Skeletal muscle cell (primary cell): ENCODE measurements at regions not wholly inside any gene's neighbourhood (a gene's known extent, or its start where the extent isn't known, plus 50 kb on each side); places are given as distances from the start of the nearest gene placed in this dataset.
"Not testable (repeated sequence)": the region's sequence is repeated elsewhere in the genome, so short reads cannot be mapped to it uniquely, and the experiment has no call there.

Experiments
- DNase-seq: peaks from one replicate; pipeline ENCODE4 v3.0.0-alpha.2; 2010; ENCODE audit warnings: low read depth
- H3K4me3 ChIP-seq: 2 replicates; pipeline ENCODE4 v1.5.1; 2011; ENCODE audit warnings: low read depth, mild to moderate bottlenecking, control low read depth, low read length, moderate library complexity

GRCh38 chr1:238379446-238379845, 488.7 kb upstream of the ZP4 start:
- DNase-seq, H3K4me3 ChIP-seq: not testable (repeated sequence)

- H3K4me3 ChIP-seq, result no peak overlapping the region
- DNase-seq, result no peak
Measured at GRCh38 chr1:238377280-238377919, 486.7 kb upstream of the ZP4 start.

- H3K4me3 ChIP-seq, result no peak overlapping the region
- DNase-seq, result no peak
Measured at GRCh38 chr1:238370599-238370998, 479.9 kb upstream of the ZP4 start.

GRCh38 chr1:238364214-238364892, 473.6 kb upstream of the ZP4 start:
- DNase-seq, result no peak
- H3K4me3 ChIP-seq, result no peak overlapping the region

GRCh38 chr1:238360474-238360873, 469.8 kb upstream of the ZP4 start:
- no peak for DNase-seq
- H3K4me3 ChIP-seq, result no peak overlapping the region

GRCh38 chr1:238350471-238350870, 459.7 kb upstream of the ZP4 start:
- DNase-seq, result no peak
- no peak overlapping the region for H3K4me3 ChIP-seq

- DNase-seq, result no peak
Measured at GRCh38 chr1:238346340-238346739, 455.6 kb upstream of the ZP4 start.

GRCh38 chr1:238345837-238346236, 455.1 kb upstream of the ZP4 start:
- DNase-seq, result no peak
- no peak overlapping the region for H3K4me3 ChIP-seq

More at GRCh38 chr1:238346340-238346739, 455.6 kb upstream of the ZP4 start:
- no peak overlapping the region for H3K4me3 ChIP-seq

GRCh38 chr1:238343852-238344251, 453.1 kb upstream of the ZP4 start:
- DNase-seq, result no peak
- H3K4me3 ChIP-seq, result no peak overlapping the region

- no peak overlapping the region for H3K4me3 ChIP-seq
- DNase-seq, result no peak
Measured at GRCh38 chr1:238341395-238341794, 450.7 kb upstream of the ZP4 start.

- no peak for DNase-seq
- H3K4me3 ChIP-seq, result no peak overlapping the region
Measured at GRCh38 chr1:238340989-238341388, 450.3 kb upstream of the ZP4 start.

- no peak overlapping the region for H3K4me3 ChIP-seq
- no peak for DNase-seq
Measured at GRCh38 chr1:238336531-238336930, 445.8 kb upstream of the ZP4 start.

- no peak overlapping the region for H3K4me3 ChIP-seq
- no peak for DNase-seq
Measured at GRCh38 chr1:238334170-238334569, 443.4 kb upstream of the ZP4 start.

GRCh38 chr1:238331557-238331956, 440.8 kb upstream of the ZP4 start:
- H3K4me3 ChIP-seq, result no peak overlapping the region
- DNase-seq, result no peak

GRCh38 chr1:238329671-238330070, 438.9 kb upstream of the ZP4 start:
- H3K4me3 ChIP-seq, result no peak overlapping the region
- DNase-seq, result no peak

- not testable (repeated sequence) for DNase-seq, H3K4me3 ChIP-seq
Measured at GRCh38 chr1:238327033-238327432, 436.3 kb upstream of the ZP4 start.

GRCh38 chr1:238326479-238326878, 435.8 kb upstream of the ZP4 start:
- DNase-seq, H3K4me3 ChIP-seq: not testable (repeated sequence)

- DNase-seq, result no peak
- no peak overlapping the region for H3K4me3 ChIP-seq
Measured at GRCh38 chr1:238324211-238324864, 433.6 kb upstream of the ZP4 start.

GRCh38 chr1:238323490-238323889, 432.8 kb upstream of the ZP4 start:
- H3K4me3 ChIP-seq, result no peak overlapping the region

GRCh38 chr1:238319957-238320356, 429.2 kb upstream of the ZP4 start:
- no peak overlapping the region for H3K4me3 ChIP-seq
- DNase-seq, result no peak

More at GRCh38 chr1:238323490-238323889, 432.8 kb upstream of the ZP4 start:
- no peak for DNase-seq
